NCI-H187 (cell line): ENCODE measurements at regions not wholly inside any gene's neighbourhood (a gene's known extent, or its start where the extent isn't known, plus 50 kb on each side); places are given as distances from the start of the nearest gene placed in this dataset.

Experiments
- DNase-seq, 2 experiments: peaks; one replicate each; lab custom pipeline; 2025; lab: John Stamatoyannopoulos, UW

GRCh38 chr5:3654515-3654914 is 58.9 kb downstream of the IRX1 start:
- DNase-seq: no peak

- DNase-seq: no peak
Observed at GRCh38 chr5:3656803-3657202, 61.2 kb downstream of the IRX1 start.

GRCh38 chr5:3657364-3658022 is 61.9 kb downstream of the IRX1 start:
- no peak for DNase-seq

DNA sequence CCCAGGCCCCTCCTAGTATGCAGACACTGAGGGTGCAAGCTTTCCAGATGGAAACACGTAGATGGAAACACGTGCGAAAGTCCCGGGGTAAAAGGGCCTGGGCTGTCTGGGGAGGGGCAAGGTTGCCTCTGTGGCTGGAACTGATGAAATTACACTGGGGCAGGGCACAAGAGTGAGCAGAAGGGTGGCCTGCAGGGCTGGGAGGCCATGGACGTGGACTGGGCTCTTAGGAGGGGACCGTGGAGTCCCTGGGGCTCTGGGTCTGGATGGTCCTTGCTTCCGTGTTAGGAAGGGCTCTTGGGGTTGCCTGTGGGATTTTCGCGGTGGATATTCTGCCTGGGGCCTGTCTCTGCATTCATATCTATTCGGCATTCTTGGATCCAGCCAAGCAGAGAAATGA is 63.3 kb downstream of the IRX1 start:
- no peak for DNase-seq

DNA sequence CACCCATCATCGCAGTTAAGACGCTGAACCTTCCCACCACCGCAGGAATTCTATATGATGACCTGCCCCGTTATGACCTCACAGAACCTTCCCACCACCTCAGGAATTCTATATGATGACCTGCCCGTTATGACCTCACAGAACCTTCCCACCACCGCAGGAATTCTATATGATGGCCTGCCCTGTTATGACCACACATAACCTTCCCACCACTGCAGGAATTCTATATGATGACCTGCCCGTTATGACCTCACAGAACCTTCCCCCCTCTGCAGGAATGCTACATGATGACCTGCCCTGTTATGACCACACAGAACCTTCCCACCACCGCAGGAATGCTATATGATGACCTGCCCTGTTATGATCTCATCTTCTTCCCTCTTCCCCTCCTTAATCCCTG is 64.3 kb downstream of the IRX1 start:
- no peak for DNase-seq

GRCh38 chr5:3660630-3661029 is 65.0 kb downstream of the IRX1 start:
- DNase-seq: no peak

DNA sequence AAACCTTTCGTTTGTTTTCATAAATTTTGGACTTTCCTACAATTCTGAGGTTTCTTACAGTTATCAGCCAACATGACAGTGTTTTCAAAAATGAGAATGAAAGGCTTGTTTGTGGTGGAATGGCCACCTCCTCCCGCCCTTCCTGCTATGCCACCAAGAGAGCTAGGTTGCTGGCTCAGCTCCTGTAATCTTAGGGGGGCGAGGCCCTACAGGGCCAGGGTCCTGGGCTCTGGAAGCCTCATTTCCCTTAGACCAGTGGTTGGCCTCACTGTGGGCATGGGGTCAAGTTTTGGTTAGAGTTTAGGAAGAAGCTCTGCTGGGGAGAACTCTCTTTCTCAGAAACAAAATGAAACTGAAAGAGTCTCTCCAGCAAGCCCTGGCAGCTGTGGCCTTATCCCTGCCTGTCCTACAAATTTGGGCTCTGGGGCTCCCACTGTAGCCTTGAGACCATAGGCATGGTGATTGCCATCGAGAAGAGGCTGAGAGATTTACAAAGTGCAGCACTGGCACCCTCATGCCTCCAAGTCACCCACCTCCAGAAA is 66.2 kb downstream of the IRX1 start:
- DNase-seq: no peak

DNA sequence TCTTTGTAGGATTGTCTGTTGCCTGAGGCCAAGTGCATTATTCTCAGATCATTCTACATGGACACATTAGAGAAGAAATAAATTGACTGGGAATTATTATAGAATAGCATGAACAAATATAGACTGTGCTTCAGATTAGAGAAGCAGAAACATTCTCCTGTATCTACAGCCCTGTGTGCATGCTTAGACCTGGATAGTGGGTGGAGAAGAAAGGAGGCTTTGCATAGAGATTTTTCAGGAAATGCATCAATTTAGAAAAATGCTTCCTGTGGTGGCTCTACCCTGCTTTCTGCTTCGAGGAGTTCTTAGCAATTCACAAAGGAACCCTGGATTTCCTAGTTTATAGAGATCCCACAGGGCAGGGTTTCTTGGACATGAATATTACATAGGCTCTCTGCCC is 66.7 kb downstream of the IRX1 start:
- no peak for DNase-seq

DNA sequence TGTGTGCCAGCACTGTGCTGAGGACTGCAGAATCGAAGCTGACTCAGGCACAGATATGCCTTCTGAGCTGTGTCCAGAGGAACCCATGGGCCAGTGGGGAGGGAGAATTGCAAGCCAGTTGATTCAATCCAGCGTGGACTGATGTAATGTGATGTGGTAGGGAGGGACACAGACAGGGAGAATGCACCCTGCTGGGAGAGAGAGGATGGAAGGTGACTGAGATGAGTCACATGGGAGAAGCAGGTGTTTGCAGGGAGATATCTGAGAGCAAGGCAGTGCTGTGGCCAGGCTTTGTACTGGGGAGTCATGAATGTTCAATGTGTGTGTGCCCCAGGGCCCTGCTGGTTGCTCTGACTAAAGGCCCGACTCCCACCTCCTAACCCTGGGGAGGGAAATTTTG is 75.7 kb downstream of the IRX1 start:
- no peak for DNase-seq

GRCh38 chr5:3678801-3679200 is 83.2 kb downstream of the IRX1 start:
- DNase-seq: no peak

- no peak for DNase-seq
Observed at GRCh38 chr5:3680821-3681220, 85.2 kb downstream of the IRX1 start.

- DNase-seq: no peak
Observed at GRCh38 chr5:3684118-3684517, 88.5 kb downstream of the IRX1 start.

GRCh38 chr5:3684771-3685354 is 89.2 kb downstream of the IRX1 start:
- no peak for DNase-seq

- no peak for DNase-seq
Observed at GRCh38 chr5:3694819-3695218, 99.2 kb downstream of the IRX1 start.

DNA sequence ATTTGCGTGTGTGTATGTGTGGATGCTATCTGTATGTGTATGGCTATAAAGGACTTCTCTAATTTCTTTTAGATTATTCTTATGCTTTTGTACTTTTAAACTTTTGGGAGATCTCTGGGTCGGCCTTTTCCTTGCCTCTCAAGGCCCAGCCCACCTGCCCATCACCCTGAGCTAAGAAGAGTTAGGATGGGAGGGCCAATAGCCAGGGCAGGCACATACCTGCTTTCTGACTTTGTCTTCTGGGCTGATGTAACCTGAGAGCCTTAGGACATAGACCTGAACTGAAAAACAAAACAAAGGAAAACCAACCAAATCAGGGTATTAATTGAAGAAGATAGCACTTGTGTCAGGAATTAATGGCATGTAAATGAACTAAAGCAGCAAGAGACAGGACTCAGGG is 100.2 kb downstream of the IRX1 start:
- no peak for DNase-seq

DNA sequence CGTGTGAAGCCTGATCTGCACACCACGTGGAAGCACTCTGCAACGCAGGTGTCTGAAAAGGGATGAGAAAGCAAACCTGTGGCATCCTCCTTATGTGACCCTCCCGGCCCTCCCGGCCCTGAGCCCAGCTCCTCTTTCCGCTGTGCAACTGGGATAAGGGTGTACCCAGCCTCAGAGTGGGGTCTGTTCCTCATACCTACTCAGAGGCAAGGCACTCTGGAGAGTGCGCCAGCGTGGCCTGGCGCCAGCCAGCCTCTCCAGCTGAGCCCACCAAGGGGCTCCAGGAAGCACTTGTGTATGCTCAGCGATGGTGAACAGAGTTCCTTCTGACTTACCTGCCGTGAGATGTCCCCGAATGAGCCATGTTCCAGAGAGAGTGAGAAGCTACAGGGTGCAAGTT is 102.8 kb downstream of the IRX1 start:
- DNase-seq: no peak

GRCh38 chr5:3701694-3702093 is 106.1 kb downstream of the IRX1 start:
- no peak for DNase-seq

DNA sequence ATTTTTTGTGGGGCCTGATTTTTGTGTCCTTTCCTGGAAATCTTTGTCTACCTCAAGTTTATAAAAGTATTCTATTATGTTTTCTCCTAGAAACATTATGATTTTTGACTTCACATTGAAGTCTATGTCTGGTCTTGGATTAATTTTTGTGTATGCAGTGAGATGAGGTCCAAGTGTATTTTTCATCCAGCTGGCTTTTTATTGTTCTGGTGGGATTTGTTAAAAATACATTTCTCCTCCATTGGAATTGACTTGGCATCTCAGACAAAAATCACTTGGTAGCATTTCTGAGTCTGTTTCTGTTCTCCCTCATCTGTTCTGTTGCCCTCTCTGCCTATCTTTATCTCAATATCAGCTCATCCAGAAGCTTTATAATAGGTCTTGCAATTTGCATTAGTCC is 109.0 kb downstream of the IRX1 start:
- DNase-seq: no peak

DNA sequence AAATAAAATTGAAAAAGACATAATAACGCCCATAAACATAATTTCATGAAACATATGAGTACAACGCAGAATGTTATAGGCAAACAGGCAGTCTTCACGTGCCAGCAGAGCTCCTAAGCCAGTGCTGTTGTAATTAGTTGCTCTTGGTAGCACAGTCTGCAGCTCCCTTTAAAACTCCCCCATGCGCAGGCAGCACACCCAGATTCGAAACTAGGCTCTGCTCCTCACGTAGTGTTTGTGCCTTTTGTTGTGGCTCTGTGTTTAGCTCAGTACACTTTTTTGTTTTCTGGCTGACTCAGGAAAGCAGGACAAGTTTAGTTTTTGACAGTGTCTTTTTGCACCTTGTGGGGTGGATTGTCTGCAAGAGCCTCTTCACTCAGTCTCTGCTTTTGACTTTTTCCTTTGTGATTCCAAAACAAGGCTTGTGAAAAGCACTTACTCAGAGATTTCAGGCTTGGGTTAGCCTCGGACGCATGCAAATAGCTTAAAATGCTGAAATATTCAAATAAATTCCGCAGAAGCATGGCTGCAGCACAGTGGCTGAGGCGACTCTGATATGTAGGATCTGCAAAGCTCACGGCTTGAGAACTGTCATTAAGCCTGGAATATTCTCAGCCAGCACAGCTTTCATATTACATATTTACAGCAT is 113.6 kb downstream of the IRX1 start:
- no peak for DNase-seq

GRCh38 chr5:3709717-3710348 is 114.2 kb downstream of the IRX1 start:
- no peak for DNase-seq

- no peak for DNase-seq
Observed at GRCh38 chr5:3715062-3715461, 119.4 kb downstream of the IRX1 start.

DNA sequence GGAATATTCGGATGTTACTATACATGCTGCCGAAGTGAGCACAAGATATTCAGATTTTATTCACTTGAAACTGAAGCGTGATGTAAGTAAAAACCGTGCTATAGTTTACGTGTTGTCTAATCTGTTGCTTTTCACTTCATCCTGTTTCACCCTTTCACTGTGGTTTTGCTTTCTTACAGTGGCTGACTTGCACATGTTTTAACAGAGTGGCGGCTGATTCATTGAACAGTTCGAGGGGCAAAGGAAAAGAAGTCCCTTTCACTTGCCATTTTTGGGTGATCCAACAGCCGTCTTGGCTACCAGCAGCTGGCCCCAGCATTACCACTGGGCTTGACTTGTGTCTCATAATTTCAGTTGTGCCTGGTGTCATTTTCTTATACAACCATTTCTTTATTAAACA is 134.0 kb downstream of the IRX1 start:
- no peak for DNase-seq

- no peak for DNase-seq
Observed at GRCh38 chr5:3734632-3735031, 139.0 kb downstream of the IRX1 start.
